HepG2 (cell line): ENCODE measurements at regions not wholly inside any gene's neighbourhood (a gene's known extent, or its start where the extent isn't known, plus 50 kb on each side); places are given as distances from the start of the nearest gene placed in this dataset.

Experiments used
- CBFB ChIP-seq: sonication (generic); formaldehyde crosslinking; IDR thresholded peaks from 2 replicates; pipeline ENCODE4 v1.4.0; 2020; ENCODE audit warnings: missing genetic modification reagents
- DMTF1 ChIP-seq: sonication (generic); formaldehyde crosslinking; IDR thresholded peaks from 2 replicates; pipeline ENCODE4 v1.4.0; 2020; ENCODE audit warnings: mild to moderate bottlenecking, missing genetic modification reagents
- HIC2 ChIP-seq: sonication (generic); formaldehyde crosslinking; IDR thresholded peaks from 2 replicates; pipeline ENCODE4 v1.9.0; 2022; ENCODE audit warnings: low read depth, missing genetic modification reagents
- HMGA1 ChIP-seq: sonication (generic); formaldehyde crosslinking; conservative IDR thresholded peaks from 2 replicates; pipeline ENCODE4 v1.4.0; 2020; ENCODE audit warnings: missing genetic modification reagents
- PCBP2 ChIP-seq: fragments of 200-400 bp; formaldehyde crosslinking; optimal IDR thresholded peaks from 2 replicates; pipeline ENCODE3; 2018; ENCODE audit warnings: low read length, low read depth; ENCODE audit not compliant: poor library complexity, severe bottlenecking
- RELA ChIP-seq: sonication (generic); formaldehyde crosslinking; IDR thresholded peaks from 2 replicates; pipeline ENCODE4 v1.4.0; 2020; ENCODE audit warnings: missing genetic modification reagents
- ZNF788 ChIP-seq: sonication (generic); formaldehyde crosslinking; IDR thresholded peaks from 2 replicates; pipeline ENCODE4 v1.5.0; 2020; ENCODE audit warnings: mild to moderate bottlenecking, missing genetic modification reagents, borderline replicate concordance

- no peak for TF ChIP-seq HIC2 (CRISPR knock-in tag)
- TF ChIP-seq ZNF788 (CRISPR knock-in tag) = no peak
- TF ChIP-seq PCBP2 = no peak
- TF ChIP-seq HMGA1 (CRISPR knock-in tag) = no peak
- no peak for TF ChIP-seq DMTF1 (CRISPR knock-in tag)
- TF ChIP-seq RELA (CRISPR knock-in tag) = no peak
- TF ChIP-seq CBFB = no peak
Observed at GRCh38 chr15:86028961-86029360, 50.7 kb upstream of the AGBL1 start.
